Liver (tissue), 3 donors: ENCODE measurements at regions not wholly inside any gene's neighbourhood (a gene's known extent, or its start where the extent isn't known, plus 50 kb on each side); places are given as distances from the start of the nearest gene placed in this dataset.

Source experiments
- ATF3 ChIP-seq: IDR thresholded peaks from 2 replicates; pipeline ENCODE4 v1.6.1; 2016; ENCODE audit warnings: antibody characterized with exemption
- CTCF ChIP-seq: fragments of 150-350 bp; IDR thresholded peaks from 2 replicates; pipeline ENCODE4 v1.5.1; 2017; ENCODE audit warnings: improper control_type of control experiment, low read depth, low read length; ENCODE audit not compliant: missing input control
- EGR1 ChIP-seq, 2 donors: IDR thresholded peaks; 2 replicates each; pipeline ENCODE4 v1.6.1; 2016 to 2018; ENCODE audit warnings: antibody characterized with exemption in 2 of 2, low read depth in 2 of 2
- JUND ChIP-seq, 2 donors: IDR thresholded peaks; 2 replicates each; pipeline ENCODE4 v1.6.1; 2016; ENCODE audit warnings: antibody characterized with exemption in 2 of 2
- MAX ChIP-seq: IDR thresholded peaks from 2 replicates; pipeline ENCODE4 v1.6.1; 2016; ENCODE audit warnings: antibody characterized with exemption
- REST ChIP-seq: IDR thresholded peaks from 2 replicates; pipeline ENCODE4 v1.6.1; 2016; ENCODE audit warnings: antibody characterized with exemption, mild to moderate bottlenecking
- SP1 ChIP-seq: IDR thresholded peaks from 2 replicates; pipeline ENCODE4 v1.6.1; 2018; ENCODE audit warnings: antibody characterized with exemption, mild to moderate bottlenecking
- TAF1 ChIP-seq: conservative IDR thresholded peaks from 2 replicates; pipeline ENCODE4 v1.6.1; 2016; ENCODE audit warnings: antibody characterized with exemption, mild to moderate bottlenecking
- YY1 ChIP-seq: IDR thresholded peaks from 2 replicates; pipeline ENCODE4 v1.6.1; 2016; ENCODE audit warnings: antibody characterized with exemption, mild to moderate bottlenecking
- ZBTB33 ChIP-seq: IDR thresholded peaks from 2 replicates; pipeline ENCODE4 v1.6.1; 2016; ENCODE audit warnings: antibody characterized with exemption
- donor health status: healthy.
- donor health status: healthy.

GRCh38 chrX:128396601-128397000, 344.4 kb upstream of the ACTRT1 start:
- no peak for TF ChIP-seq YY1
- TF ChIP-seq CTCF, result no peak
- TF ChIP-seq TAF1, result no peak
- no peak for TF ChIP-seq EGR1 (IDR thresholded peaks at IDR 0.05; ENCODE audit: low read depth in 2 of 2)
- TF ChIP-seq SP1, result no peak
- no peak for TF ChIP-seq ATF3
- TF ChIP-seq ZBTB33, result no peak
- TF ChIP-seq JUND (IDR thresholded peaks at IDR 0.05), result no peak
- no peak for TF ChIP-seq REST
- no peak for TF ChIP-seq MAX
